ENCODE measurements at regions not wholly inside any gene's neighbourhood (a gene's known extent, or its start where the extent isn't known, plus 50 kb on each side); places are given as distances from the start of the nearest gene placed in this dataset.

DNA sequence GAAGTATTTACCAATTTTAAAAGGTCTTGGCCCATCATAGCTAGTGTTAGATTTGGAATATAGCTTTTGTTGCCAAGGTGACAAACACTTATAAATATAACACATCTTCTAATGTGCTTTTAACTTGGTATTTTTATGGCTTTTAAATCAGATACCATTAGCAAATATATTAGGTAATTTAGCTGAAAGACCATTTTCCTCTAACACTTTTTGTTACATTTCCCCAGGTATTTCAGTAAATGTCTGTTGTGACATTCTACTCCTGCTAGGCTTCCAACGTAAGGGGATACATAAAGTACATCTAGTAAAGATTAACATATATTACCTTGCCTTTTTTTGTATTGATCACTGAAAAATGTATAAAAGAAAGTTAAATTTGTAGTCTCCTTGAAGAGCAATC, 75.0 kb upstream of the SEM1 start:
- no peak overlapping the region for H2AK5ac ChIP-seq (ENCODE audit: low read length)
- H4K91ac ChIP-seq (ENCODE audit: low read depth, low read length): no peak overlapping the region
- H3K79me2 ChIP-seq (ENCODE audit: control insufficient read depth, insufficient read depth, low read length, poor library complexity): no peaks in the 10 kb centered on the region
- H4K8ac ChIP-seq (ENCODE audit: low read depth, low read length): no peak overlapping the region
- no peaks in the 10 kb centered on the region for H3K9me3 ChIP-seq (ENCODE audit: insufficient read depth, low read depth, low read length)
- H3K36me3 ChIP-seq (ENCODE audit: control insufficient read depth in 1 of 2, insufficient read depth in 2 of 2, low read length in 2 of 2): no peaks in the 10 kb centered on the region
- no peak overlapping the region for H3K4me3 ChIP-seq (ENCODE audit: low read depth, low read length)
- H3K27ac ChIP-seq (ENCODE audit: low read depth, low read length): no peak overlapping the region
- H3K4me1 ChIP-seq (ENCODE audit: control insufficient read depth in 1 of 2, insufficient read depth in 2 of 2, low read length in 2 of 2): peaks cover 5 to 9% of the 10 kb centered on the region in 2 experiments
- no peak overlapping the region for H3K4ac ChIP-seq (ENCODE audit: low read depth, low read length)
- H3K23ac ChIP-seq (ENCODE audit: low read length): no peak overlapping the region
- no CpG with 5 or more reads among the region's 1 CpG for WGBS (ENCODE audit: extremely low coverage, insufficient coverage, insufficient read length)
- no peaks in the 10 kb centered on the region for H3K27me3 ChIP-seq (ENCODE audit: insufficient read depth, low read length)
- H2BK5ac ChIP-seq (ENCODE audit: low read depth, low read length, poor library complexity): no peak overlapping the region
- no peak for DNase-seq
- no peak overlapping the region for H4K12ac ChIP-seq (ENCODE audit: low read depth, low read length)
- no peak overlapping the region for H3K4me2 ChIP-seq (ENCODE audit: low read length)
- no peak overlapping the region for H3K14ac ChIP-seq (ENCODE audit: low read length)
- no peak overlapping the region for H2BK12ac ChIP-seq (ENCODE audit: low read length)
- no peak overlapping the region for H2AFZ ChIP-seq (ENCODE audit: insufficient read depth, low read length, poor library complexity)
- H3K79me1 ChIP-seq (ENCODE audit: low read length): peaks cover 6% of the 10 kb centered on the region
- no peak overlapping the region for H3K9ac ChIP-seq (ENCODE audit: low read length)
- no peak overlapping the region for H3K18ac ChIP-seq (ENCODE audit: low read length)
- H2BK120ac ChIP-seq (ENCODE audit: insufficient read depth, low read length, poor library complexity): no peak overlapping the region

DNA sequence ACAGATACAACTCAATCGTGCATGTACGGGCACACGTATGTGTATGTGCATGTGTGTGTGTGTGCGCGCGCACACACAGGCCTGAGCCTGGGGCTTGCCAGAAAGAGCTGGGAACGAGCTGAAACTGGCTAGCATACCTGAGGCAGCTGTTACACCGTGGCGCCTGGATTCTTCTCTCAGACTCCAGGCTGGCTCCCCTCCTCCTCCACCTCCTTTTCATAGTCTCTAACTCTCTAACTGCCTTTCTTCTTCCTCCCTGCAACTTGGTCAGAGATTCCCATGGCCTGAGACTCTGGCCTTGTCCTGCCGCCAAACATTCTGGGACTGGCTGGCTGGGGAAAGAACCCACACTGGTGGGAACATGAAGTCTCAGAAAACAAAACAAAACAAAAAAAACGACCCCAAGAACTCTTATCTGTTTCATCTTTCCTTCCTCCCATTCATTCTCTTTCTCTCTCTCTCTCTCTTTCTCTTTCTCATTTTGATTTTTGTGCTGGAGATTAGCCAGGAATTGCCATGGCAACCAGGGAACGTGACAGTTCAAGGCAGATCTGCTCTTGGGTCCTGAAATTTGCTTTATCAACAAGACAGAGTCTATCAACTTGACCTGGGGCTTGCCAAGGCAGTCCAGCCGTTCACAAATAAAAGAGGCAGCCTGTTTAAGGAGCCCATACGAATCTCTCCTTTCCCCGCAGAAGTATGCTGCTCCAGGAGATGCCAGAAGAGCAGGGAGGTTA, 76.8 kb upstream of the SEM1 start:
- DNase-seq: peak; percentile 63 to 81
- no peak overlapping the region for H3K23ac ChIP-seq (ENCODE audit: low read length)

DNA sequence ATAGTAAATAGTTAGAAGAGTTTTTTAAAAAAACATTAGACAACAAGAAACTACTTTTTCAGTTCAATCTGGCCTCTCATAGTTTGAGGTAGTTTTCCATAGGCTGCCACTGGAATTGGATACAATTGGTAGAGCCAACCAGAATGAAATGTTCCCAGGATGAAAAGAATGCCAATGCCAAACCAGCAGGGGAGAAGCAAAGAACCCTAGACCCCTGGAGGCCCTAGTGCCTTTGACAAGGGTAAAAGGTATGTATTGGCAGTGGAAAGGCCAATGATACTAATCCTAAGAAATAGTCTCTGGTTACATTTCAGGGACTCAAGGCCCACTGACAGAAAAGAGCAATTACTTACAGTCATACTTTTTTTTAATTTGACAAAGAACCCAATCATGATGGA, 77.4 kb upstream of the SEM1 start:
- Histone ChIP-seq H3K4ac (ENCODE audit: low read depth, low read length) (no peak overlapping the region), H4K8ac (ENCODE audit: low read depth, low read length) (no peak overlapping the region), H3K18ac (ENCODE audit: low read length) (no peak overlapping the region), H3K79me2 (ENCODE audit: control insufficient read depth, insufficient read depth, low read length, poor library complexity) (no peaks in the 10 kb centered on the region), H3K9me3 (ENCODE audit: insufficient read depth, low read depth, low read length) (no peaks in the 10 kb centered on the region), H2BK12ac (ENCODE audit: low read length) (no peak overlapping the region), H3K27me3 (ENCODE audit: insufficient read depth, low read length) (no peaks in the 10 kb centered on the region), H3K36me3 (ENCODE audit: control insufficient read depth in 1 of 2, insufficient read depth in 2 of 2, low read length in 2 of 2) (no peaks in the 10 kb centered on the region), H3K4me3 (ENCODE audit: low read depth, low read length) (no peak overlapping the region), H3K23ac (ENCODE audit: low read length) (no peak overlapping the region), H3K27ac (ENCODE audit: low read depth, low read length) (peak overlapping the region; percentile 61), H3K4me1 (ENCODE audit: control insufficient read depth in 1 of 2, insufficient read depth in 2 of 2, low read length in 2 of 2) (peaks cover 5 to 9% of the 10 kb centered on the region in 2 experiments), H3K9ac (ENCODE audit: low read length) (no peak overlapping the region), H4K12ac (ENCODE audit: low read depth, low read length) (no peak overlapping the region), H2BK120ac (ENCODE audit: insufficient read depth, low read length, poor library complexity) (peak overlapping the region; percentile 90), H2BK5ac (ENCODE audit: low read depth, low read length, poor library complexity) (no peak overlapping the region), H4K91ac (ENCODE audit: low read depth, low read length) (no peak overlapping the region), H2AK5ac (ENCODE audit: low read length) (no peak overlapping the region), H3K79me1 (ENCODE audit: low read length) (peaks cover 6% of the 10 kb centered on the region), H2AFZ (ENCODE audit: insufficient read depth, low read length, poor library complexity) (no peak overlapping the region), H3K4me2 (ENCODE audit: low read length) (no peak overlapping the region), H3K14ac (ENCODE audit: low read length) (no peak overlapping the region)
- DNase-seq: no peak

More for the DNA sequence above, 76.8 kb upstream of the SEM1 start:
- H3K4me1 ChIP-seq (ENCODE audit: control insufficient read depth in 1 of 2, insufficient read depth in 2 of 2, low read length in 2 of 2): peaks cover 5 to 9% of the 10 kb centered on the region in 2 experiments
- H4K12ac ChIP-seq (ENCODE audit: low read depth, low read length): no peak overlapping the region
- peak overlapping the region; percentile 58 for H2BK5ac ChIP-seq (ENCODE audit: low read depth, low read length, poor library complexity)
- WGBS (ENCODE audit: extremely low coverage, insufficient coverage, insufficient read length): no CpG with 5 or more reads among the region's 15 CpGs
- no peaks in the 10 kb centered on the region for H3K9me3 ChIP-seq (ENCODE audit: insufficient read depth, low read depth, low read length)
- H4K91ac ChIP-seq (ENCODE audit: low read depth, low read length): peak overlapping the region; percentile 73
- peak overlapping the region; percentile 84 for H2BK12ac ChIP-seq (ENCODE audit: low read length)
- no peak overlapping the region for H3K4me2 ChIP-seq (ENCODE audit: low read length)
- H3K27ac ChIP-seq (ENCODE audit: low read depth, low read length): peak overlapping the region; percentile 61
- H2AFZ ChIP-seq (ENCODE audit: insufficient read depth, low read length, poor library complexity): peak overlapping the region; percentile 71
- H4K8ac ChIP-seq (ENCODE audit: low read depth, low read length): peak overlapping the region; percentile 38
- peak overlapping the region; percentile 83 for H2BK120ac ChIP-seq (ENCODE audit: insufficient read depth, low read length, poor library complexity)
- no peak overlapping the region for H2AK5ac ChIP-seq (ENCODE audit: low read length)
- H3K18ac ChIP-seq (ENCODE audit: low read length): peak overlapping the region; percentile 45
- no peaks in the 10 kb centered on the region for H3K36me3 ChIP-seq (ENCODE audit: control insufficient read depth in 1 of 2, insufficient read depth in 2 of 2, low read length in 2 of 2)
- peaks cover 6% of the 10 kb centered on the region for H3K79me1 ChIP-seq (ENCODE audit: low read length)
- H3K9ac ChIP-seq (ENCODE audit: low read length): no peak overlapping the region
- no peaks in the 10 kb centered on the region for H3K79me2 ChIP-seq (ENCODE audit: control insufficient read depth, insufficient read depth, low read length, poor library complexity)
- H3K27me3 ChIP-seq (ENCODE audit: insufficient read depth, low read length): no peaks in the 10 kb centered on the region
- H3K4ac ChIP-seq (ENCODE audit: low read depth, low read length): peak overlapping the region; percentile 55
- no peak overlapping the region for H3K14ac ChIP-seq (ENCODE audit: low read length)
- no peak overlapping the region for H3K4me3 ChIP-seq (ENCODE audit: low read depth, low read length)

DNA sequence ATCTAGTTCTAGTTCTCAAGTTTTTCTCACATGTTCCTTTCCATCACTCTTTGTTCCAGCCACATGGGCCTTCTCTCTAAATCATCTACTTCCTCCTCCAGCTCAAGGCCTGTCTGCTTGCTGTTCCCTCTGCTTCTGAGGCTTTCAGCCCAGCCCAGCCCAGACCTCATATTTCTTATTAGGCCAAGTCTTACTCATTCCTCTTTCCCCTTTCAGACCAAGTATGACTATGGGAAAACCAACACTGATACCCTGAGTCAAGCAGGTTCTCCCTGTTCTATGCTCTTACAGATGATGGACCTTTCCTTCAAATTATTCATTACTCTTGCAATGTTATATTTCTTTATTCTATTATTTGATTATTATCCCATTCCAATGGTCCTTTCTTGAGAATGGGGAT, 80.3 kb upstream of the SEM1 start:
- no peak for DNase-seq
- peaks cover 5 to 9% of the 10 kb centered on the region in 2 experiments for H3K4me1 ChIP-seq (ENCODE audit: control insufficient read depth in 1 of 2, insufficient read depth in 2 of 2, low read length in 2 of 2)
- no peak overlapping the region for H4K12ac ChIP-seq (ENCODE audit: low read depth, low read length)
- no peak overlapping the region for H3K14ac ChIP-seq (ENCODE audit: low read length)
- no peak overlapping the region for H3K9ac ChIP-seq (ENCODE audit: low read length)
- no peaks in the 10 kb centered on the region for H3K27me3 ChIP-seq (ENCODE audit: insufficient read depth, low read length)
- no peak overlapping the region for H3K4ac ChIP-seq (ENCODE audit: low read depth, low read length)
- no peak overlapping the region for H3K18ac ChIP-seq (ENCODE audit: low read length)
- no peak overlapping the region for H2BK120ac ChIP-seq (ENCODE audit: insufficient read depth, low read length, poor library complexity)
- no peak overlapping the region for H4K91ac ChIP-seq (ENCODE audit: low read depth, low read length)
- no peak overlapping the region for H2BK12ac ChIP-seq (ENCODE audit: low read length)
- H4K8ac ChIP-seq (ENCODE audit: low read depth, low read length): no peak overlapping the region
- no peak overlapping the region for H2BK5ac ChIP-seq (ENCODE audit: low read depth, low read length, poor library complexity)
- no peaks in the 10 kb centered on the region for H3K36me3 ChIP-seq (ENCODE audit: control insufficient read depth in 1 of 2, insufficient read depth in 2 of 2, low read length in 2 of 2)
- H3K4me2 ChIP-seq (ENCODE audit: low read length): no peak overlapping the region
- no peak overlapping the region for H3K27ac ChIP-seq (ENCODE audit: low read depth, low read length)
- no peak overlapping the region for H2AFZ ChIP-seq (ENCODE audit: insufficient read depth, low read length, poor library complexity)
- no peaks in the 10 kb centered on the region for H3K79me2 ChIP-seq (ENCODE audit: control insufficient read depth, insufficient read depth, low read length, poor library complexity)
- H3K4me3 ChIP-seq (ENCODE audit: low read depth, low read length): no peak overlapping the region
- H3K79me1 ChIP-seq (ENCODE audit: low read length): peaks cover 6% of the 10 kb centered on the region
- no peak overlapping the region for H3K23ac ChIP-seq (ENCODE audit: low read length)
- H3K9me3 ChIP-seq (ENCODE audit: insufficient read depth, low read depth, low read length): no peaks in the 10 kb centered on the region
- no peak overlapping the region for H2AK5ac ChIP-seq (ENCODE audit: low read length)

Measured in trophoblast cell (in vitro differentiated cells and primary cell).